Right lobe of liver (tissue), 4 donors: ENCODE measurements at regions not wholly inside any gene's neighbourhood (a gene's known extent, or its start where the extent isn't known, plus 50 kb on each side); places are given as distances from the start of the nearest gene placed in this dataset.
"Not testable (repeated sequence)": the region's sequence is repeated elsewhere in the genome, so short reads cannot be mapped to it uniquely, and the experiment has no call there.

Experiments used
- POLR2A ChIP-seq: fragments of 450-650 bp; IDR thresholded peaks from one replicate; pipeline ENCODE4 v1.6.1; 2017; ENCODE audit warnings: antibody characterized with exemption, mild to moderate bottlenecking
- TF ChIP-seq, protein P1 (sequence below), 4 donors: fragments of 200-600 bp in 3 of 4; fragments of 450-650 bp in 1 of 4; IDR thresholded peaks; one replicate each; pipeline versions ENCODE4 v1.5.1 to v1.8.0; 2016 to 2022; ENCODE audit warnings: antibody characterized with exemption in 4 of 4, mild to moderate bottlenecking in 2 of 4
- donor health status: DM: no; HTN: no; CAD: no.
- donor health status: DM: no; HTN: no; CAD: no.
- donor health status: DM: no; HTN: yes; CAD: no.

DNA sequence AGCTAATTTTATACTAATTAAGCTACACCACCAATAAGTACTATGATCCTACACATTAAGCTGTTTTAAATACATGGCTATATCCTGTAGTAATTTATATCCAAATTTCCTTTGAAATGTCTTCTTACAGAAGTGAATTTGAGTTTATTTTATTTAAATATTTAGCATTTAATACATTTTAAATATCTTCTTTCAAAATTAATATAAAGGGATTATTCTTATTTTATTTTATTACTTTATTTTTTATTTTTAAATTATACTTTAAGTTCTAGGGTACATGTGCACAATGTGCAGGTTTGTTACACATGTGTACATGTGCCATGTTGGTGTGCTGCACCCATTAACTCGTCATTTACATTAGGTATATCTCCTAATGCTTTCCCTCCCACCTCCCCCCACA, 310.9 kb upstream of the IZUMO3 start:
- TF ChIP-seq, protein P1, sequence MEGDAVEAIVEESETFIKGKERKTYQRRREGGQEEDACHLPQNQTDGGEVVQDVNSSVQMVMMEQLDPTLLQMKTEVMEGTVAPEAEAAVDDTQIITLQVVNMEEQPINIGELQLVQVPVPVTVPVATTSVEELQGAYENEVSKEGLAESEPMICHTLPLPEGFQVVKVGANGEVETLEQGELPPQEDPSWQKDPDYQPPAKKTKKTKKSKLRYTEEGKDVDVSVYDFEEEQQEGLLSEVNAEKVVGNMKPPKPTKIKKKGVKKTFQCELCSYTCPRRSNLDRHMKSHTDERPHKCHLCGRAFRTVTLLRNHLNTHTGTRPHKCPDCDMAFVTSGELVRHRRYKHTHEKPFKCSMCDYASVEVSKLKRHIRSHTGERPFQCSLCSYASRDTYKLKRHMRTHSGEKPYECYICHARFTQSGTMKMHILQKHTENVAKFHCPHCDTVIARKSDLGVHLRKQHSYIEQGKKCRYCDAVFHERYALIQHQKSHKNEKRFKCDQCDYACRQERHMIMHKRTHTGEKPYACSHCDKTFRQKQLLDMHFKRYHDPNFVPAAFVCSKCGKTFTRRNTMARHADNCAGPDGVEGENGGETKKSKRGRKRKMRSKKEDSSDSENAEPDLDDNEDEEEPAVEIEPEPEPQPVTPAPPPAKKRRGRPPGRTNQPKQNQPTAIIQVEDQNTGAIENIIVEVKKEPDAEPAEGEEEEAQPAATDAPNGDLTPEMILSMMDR (IDR thresholded peaks at IDR 0.05) = not testable (repeated sequence)
- TF ChIP-seq POLR2A = not testable (repeated sequence)
